CD4-positive, alpha-beta T cell (primary cell): ENCODE measurements at regions not wholly inside any gene's neighbourhood (a gene's known extent, or its start where the extent isn't known, plus 50 kb on each side); places are given as distances from the start of the nearest gene placed in this dataset.

ENCODE experiments used
- ATAC-seq: fragments of 200-7000 bp; cut with Tn5 transposase; one replicate; pipeline ENCODE4 v1.10.0; 2022; ENCODE audit warnings: mild to moderate bottlenecking; ENCODE audit not compliant: poor library complexity
- CTCF ChIA-PET: fragments of 350-600 bp; sonication (Branson Sonifier 250); formaldehyde crosslinking; loops from one replicate; lab custom pipeline; 2021; ENCODE audit warnings: antibody characterized with exemption, inconsistent platforms; lab: Charles Lee
- POLR2A ChIA-PET: fragments of 350-600 bp; sonication (Branson Sonifier 250); formaldehyde crosslinking; loops from one replicate; lab custom pipeline; 2021; ENCODE audit warnings: antibody characterized with exemption, inconsistent platforms; lab: Charles Lee
- DNase-seq, 14 experiments: peaks; one replicate each; pipeline ENCODE4 v3.0.0-alpha.2; 2013 to 2020; ENCODE audit warnings: mixed read lengths in 2 of 14
- H3K27ac ChIP-seq, 2 donors: one replicate each; pipeline versions ENCODE4 v1.5.1 to v1.7.0; 2013; ENCODE audit warnings: low read length in 2 of 2, low read depth in 1 of 2, mild to moderate bottlenecking in 1 of 2
- H3K27me3 ChIP-seq, 2 experiments: 1 replicate in 1 of 2; 2 replicates in 1 of 2; pipeline versions ENCODE4 v1.6.1 to v1.7.0; 2013; ENCODE audit warnings: low read length in 2 of 2, control low read depth in 1 of 2, mild to moderate bottlenecking in 1 of 2, moderate library complexity in 1 of 2; ENCODE audit not compliant: insufficient read depth in 2 of 2, control insufficient read depth in 1 of 2
- H3K36me3 ChIP-seq: one replicate; pipeline ENCODE4 v1.6.1; 2013; ENCODE audit warnings: low read length, control low read depth; ENCODE audit not compliant: insufficient read depth
- H3K4me1 ChIP-seq: one replicate; pipeline ENCODE4 v1.6.1; 2013; ENCODE audit warnings: low read length, control low read depth; ENCODE audit not compliant: insufficient read depth
- H3K4me3 ChIP-seq: one replicate; pipeline ENCODE4 v1.5.1; 2013; ENCODE audit warnings: mild to moderate bottlenecking, low read length, moderate library complexity
- H3K9me3 ChIP-seq, 2 experiments: 1 replicate in 1 of 2; 2 replicates in 1 of 2; pipeline versions ENCODE4 v1.6.1 to v1.7.0; 2013; ENCODE audit warnings: low read length in 2 of 2, mild to moderate bottlenecking in 2 of 2, control low read depth in 1 of 2, moderate library complexity in 1 of 2; ENCODE audit not compliant: control insufficient read depth in 1 of 2, insufficient read depth in 1 of 2
- H3K27ac Mint-ChIP-seq: one replicate; pipeline ENCODE4 v1.8.0; 2020; ENCODE audit warnings: mixed read lengths
- H3K27me3 Mint-ChIP-seq: one replicate; pipeline ENCODE4 v1.8.0; 2021; ENCODE audit warnings: mixed read lengths
- H3K36me3 Mint-ChIP-seq: one replicate; pipeline ENCODE4 v1.8.0; 2021; ENCODE audit warnings: low read depth, mixed read lengths
- H3K4me1 Mint-ChIP-seq: one replicate; pipeline ENCODE4 v1.8.0; 2021; ENCODE audit warnings: low read depth, mixed read lengths
- H3K4me3 Mint-ChIP-seq: one replicate; pipeline ENCODE4 v1.8.0; 2020; ENCODE audit warnings: mild to moderate bottlenecking, mixed read lengths
- H3K9me3 Mint-ChIP-seq: one replicate; pipeline ENCODE4 v1.8.0; 2020; ENCODE audit warnings: mixed read lengths
- intact Hi-C, 2 experiments: fragments of 100-400 bp; cut with DNase I in 1 of 2; cut with micrococcal nuclease in 1 of 2; formaldehyde crosslinking; loops; one replicate each; pipeline versions ENCODE4 v1.15.1 to v1.9.0; 2023 to 2025; cut with DNase I, micrococcal nuclease
- TF ChIP-seq, protein P1 (sequence below): fragments of 200-600 bp; IDR thresholded peaks from one replicate; pipeline ENCODE4 v1.8.0; 2022; ENCODE audit warnings: antibody characterized with exemption, mild to moderate bottlenecking

DNA sequence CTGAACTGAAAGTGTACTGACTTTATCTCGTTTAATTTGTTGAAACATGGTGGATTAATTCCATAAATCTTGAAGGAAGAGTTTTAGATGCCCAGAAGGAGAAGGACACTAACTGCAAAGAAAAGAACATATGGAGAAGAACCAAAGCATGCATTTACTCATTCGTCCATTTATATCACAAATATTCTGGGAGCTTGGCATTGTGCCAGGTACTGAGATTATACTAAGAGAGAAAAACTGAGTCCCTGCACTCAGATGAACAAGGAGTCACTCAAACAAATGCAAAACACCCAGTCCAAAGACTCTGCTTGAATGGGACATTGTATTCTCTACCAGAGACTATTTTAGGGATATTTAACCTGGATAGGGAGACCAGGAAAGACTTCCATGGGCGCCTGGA lies 588.0 kb upstream of the MGMT start:
- no peaks in the 10 kb centered on the region for H3K36me3 Mint-ChIP-seq
- no peaks in the 10 kb centered on the region for H3K4me1 Mint-ChIP-seq

DNA sequence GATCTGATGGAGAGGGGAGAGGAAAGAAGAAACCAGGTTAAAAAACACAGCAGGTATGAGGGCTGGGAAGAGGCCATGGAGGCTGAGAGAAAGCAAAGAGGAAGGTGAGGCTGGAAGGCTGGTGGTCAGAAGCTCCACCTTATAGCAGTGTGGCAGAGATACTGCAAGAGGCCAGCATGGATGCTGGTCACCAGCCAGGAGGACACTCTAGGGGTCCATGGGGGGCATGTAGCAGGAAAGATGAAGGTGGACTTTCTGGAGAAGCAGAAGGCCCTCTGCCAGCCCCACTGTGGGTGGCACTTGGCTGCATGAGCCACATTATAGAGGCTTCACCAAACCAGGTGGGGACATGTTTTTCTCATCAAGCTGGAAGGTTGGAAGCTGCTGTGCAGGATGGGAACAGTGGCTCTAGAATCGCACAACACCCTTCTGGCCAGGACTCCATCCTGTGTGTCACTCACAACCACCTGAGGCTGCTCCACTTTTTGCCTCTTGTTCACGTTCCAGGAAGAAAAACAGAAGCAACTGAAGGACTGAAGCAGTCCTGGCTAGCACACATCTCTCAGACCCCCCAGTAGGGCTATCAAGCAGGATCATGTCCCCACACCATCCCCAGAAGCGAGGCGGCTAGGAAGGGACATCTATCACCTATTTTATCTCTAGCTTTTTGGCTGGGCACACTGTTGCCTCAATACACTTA lies 587.5 kb upstream of the MGMT start:
- H3K27ac Mint-ChIP-seq = no peak overlapping the region
- Histone ChIP-seq H3K27ac (no peak overlapping the region), H3K36me3 (no peaks in the 10 kb centered on the region), H3K4me1 (no peaks in the 10 kb centered on the region), H3K4me3 (no peak overlapping the region), H3K27me3 (no peaks in the 10 kb centered on the region), H3K9me3 (peaks cover 0 to 20% of the 10 kb centered on the region in 2 experiments)
- ChIA-PET POLR2A (no interaction called here), CTCF (no interaction called here)
- H3K36me3 Mint-ChIP-seq = no peaks in the 10 kb centered on the region
- peaks cover 7% of the 10 kb centered on the region for H3K27me3 Mint-ChIP-seq
- TF ChIP-seq, protein P1, sequence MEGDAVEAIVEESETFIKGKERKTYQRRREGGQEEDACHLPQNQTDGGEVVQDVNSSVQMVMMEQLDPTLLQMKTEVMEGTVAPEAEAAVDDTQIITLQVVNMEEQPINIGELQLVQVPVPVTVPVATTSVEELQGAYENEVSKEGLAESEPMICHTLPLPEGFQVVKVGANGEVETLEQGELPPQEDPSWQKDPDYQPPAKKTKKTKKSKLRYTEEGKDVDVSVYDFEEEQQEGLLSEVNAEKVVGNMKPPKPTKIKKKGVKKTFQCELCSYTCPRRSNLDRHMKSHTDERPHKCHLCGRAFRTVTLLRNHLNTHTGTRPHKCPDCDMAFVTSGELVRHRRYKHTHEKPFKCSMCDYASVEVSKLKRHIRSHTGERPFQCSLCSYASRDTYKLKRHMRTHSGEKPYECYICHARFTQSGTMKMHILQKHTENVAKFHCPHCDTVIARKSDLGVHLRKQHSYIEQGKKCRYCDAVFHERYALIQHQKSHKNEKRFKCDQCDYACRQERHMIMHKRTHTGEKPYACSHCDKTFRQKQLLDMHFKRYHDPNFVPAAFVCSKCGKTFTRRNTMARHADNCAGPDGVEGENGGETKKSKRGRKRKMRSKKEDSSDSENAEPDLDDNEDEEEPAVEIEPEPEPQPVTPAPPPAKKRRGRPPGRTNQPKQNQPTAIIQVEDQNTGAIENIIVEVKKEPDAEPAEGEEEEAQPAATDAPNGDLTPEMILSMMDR = no peak
- no peak overlapping the region for H3K4me3 Mint-ChIP-seq
- intact Hi-C loops = no loop called here
- DNase-seq (no peak), ATAC-seq (no peak)
- no peaks in the 10 kb centered on the region for H3K4me1 Mint-ChIP-seq
- no peaks in the 10 kb centered on the region for H3K9me3 Mint-ChIP-seq

More for the DNA sequence above, 588.0 kb upstream of the MGMT start:
- H3K27me3 ChIP-seq = no peaks in the 10 kb centered on the region
- H3K27ac ChIP-seq = no peak overlapping the region
- intact Hi-C loops = no loop called here
- H3K27me3 Mint-ChIP-seq = peaks cover 7% of the 10 kb centered on the region
- H3K4me3 ChIP-seq = no peak overlapping the region
- POLR2A ChIA-PET = no interaction called here
- H3K27ac Mint-ChIP-seq = no peak overlapping the region
- no peaks in the 10 kb centered on the region for H3K36me3 ChIP-seq
- no peaks in the 10 kb centered on the region for H3K4me1 ChIP-seq
- no peak overlapping the region for H3K4me3 Mint-ChIP-seq
- CTCF ChIA-PET = no interaction called here
- ATAC-seq (no peak), DNase-seq (no peak)
- TF ChIP-seq, protein P1 = no peak
- no peaks in the 10 kb centered on the region for H3K9me3 Mint-ChIP-seq
- peaks cover 0 to 14% of the 10 kb centered on the region in 2 experiments for H3K9me3 ChIP-seq

DNA sequence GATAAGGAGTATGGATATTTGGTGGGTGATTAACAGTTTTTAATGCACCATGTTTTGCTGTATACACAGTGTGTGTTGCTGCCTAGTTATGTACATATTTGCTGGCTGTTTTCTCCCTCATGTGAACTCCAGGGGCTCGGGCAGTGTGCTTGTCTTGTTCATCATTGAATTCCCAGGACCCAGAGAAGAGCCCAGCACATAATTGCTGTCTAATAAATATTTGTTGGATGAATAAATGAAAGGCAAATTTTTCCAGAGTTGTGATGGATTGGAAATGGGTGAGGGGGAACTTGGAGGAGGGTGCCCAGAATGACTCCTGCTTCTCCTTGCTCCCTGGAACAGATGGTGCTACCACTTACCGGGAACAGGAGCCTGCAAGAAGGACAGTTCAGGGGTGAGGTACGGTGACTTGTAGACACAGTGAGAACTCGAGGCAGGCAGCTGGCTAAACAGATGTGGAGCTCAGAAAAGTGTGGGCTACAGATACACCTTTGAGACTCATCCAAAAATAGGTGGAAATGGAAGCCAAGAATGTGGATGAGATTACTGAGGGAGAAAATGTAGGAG lies 586.8 kb upstream of the MGMT start:
- no peak overlapping the region for H3K4me3 ChIP-seq
- Mint-ChIP-seq H3K27ac (no peak overlapping the region), H3K27me3 (peaks cover 7% of the 10 kb centered on the region), H3K36me3 (no peaks in the 10 kb centered on the region), H3K9me3 (no peaks in the 10 kb centered on the region), H3K4me3 (no peak overlapping the region), H3K4me1 (no peaks in the 10 kb centered on the region)
- ATAC-seq (no peak), DNase-seq (no peak)
- intact Hi-C loops = no loop called here
- peaks cover 0 to 23% of the 10 kb centered on the region in 2 experiments for H3K9me3 ChIP-seq
- H3K4me1 ChIP-seq = no peaks in the 10 kb centered on the region
- CTCF ChIA-PET = no interaction called here
- H3K27me3 ChIP-seq = no peaks in the 10 kb centered on the region
- POLR2A ChIA-PET = no interaction called here
- no peaks in the 10 kb centered on the region for H3K36me3 ChIP-seq
- TF ChIP-seq, protein P1 = no peak
- no peak overlapping the region for H3K27ac ChIP-seq
